ENCODE measurements at regions not wholly inside any gene's neighbourhood (a gene's known extent, or its start where the extent isn't known, plus 50 kb on each side); places are given as distances from the start of the nearest gene placed in this dataset.

GRCh38 chr3:10721101-10721500 lies 94.9 kb upstream of the SLC6A11 start (continued):
- TF ChIP-seq FUBP1 (CRISPR knock-in tag; IDR thresholded peaks at IDR 0.05; ENCODE audit: borderline replicate concordance) (no peak), MBNL3 (CRISPR knock-in tag; conservative IDR thresholded peaks at IDR 0.05) (no peak), CREBL2 (CRISPR knock-in tag; IDR thresholded peaks at IDR 0.05; ENCODE audit: borderline replicate concordance) (no peak), ZNF570 (CRISPR knock-in tag; IDR thresholded peaks at IDR 0.05; ENCODE audit: borderline replicate concordance) (no peak)

- Histone ChIP-seq H2AFZ (ENCODE audit: low read length) (no peak overlapping the region), H3K79me2 (ENCODE audit: insufficient read depth, low read length) (no peaks in the 10 kb centered on the region), H3K27me3 (ENCODE audit: control insufficient read depth in 1 of 2, insufficient read depth in 2 of 2, low read length in 2 of 2) (peaks cover 2 to 19% of the 10 kb centered on the region in 2 experiments; a peak in 3 of 5 replicates), H3K4me1 (ENCODE audit: insufficient read depth, low read length) (no peaks in the 10 kb centered on the region), H3K4me2 (ENCODE audit: low read depth, low read length) (no peak overlapping the region), H3K9ac (ENCODE audit: insufficient read depth, low read depth, low read length) (no peak overlapping the region), H3K9me3 (ENCODE audit: low read length) (no peaks in the 10 kb centered on the region), H4K20me1 (ENCODE audit: insufficient read depth, low read length) (no peaks in the 10 kb centered on the region), H3K4me3 (replicated peaks in 1 of 3; ENCODE audit: insufficient read depth in 1 of 3, low read depth in 2 of 3, low read length in 3 of 3) (no peak overlapping the region), H3K27ac (ENCODE audit: extremely low read length, insufficient read depth, low read length) (no peak overlapping the region), H3K36me3 (replicated peaks in 1 of 2; ENCODE audit: control insufficient read depth in 1 of 2, insufficient read depth in 2 of 2, low read length in 2 of 2) (no peaks in the 10 kb centered on the region)
- CTCF ChIA-PET (ENCODE audit: low intra/inter-chr PET ratio, low total read pairs): no interaction called here
- POLR2A ChIA-PET: no interaction called here
- no peak for ATAC-seq
- WGBS (ENCODE audit: low lambda C conversion rate): 12% methylated on average over 6 of the region's 6 CpGs
- in situ Hi-C loops (cut with HindIII; ENCODE audit: extremely low pct_ligation_motif_present, low pct_unique_long_range_greater_than_20kb) (no loop called here), intact Hi-C loops (cut with micrococcal nuclease; ENCODE audit: unreplicated experiment) (no loop called here)
- DNase-seq (ENCODE audit: low spot score): no peak
- TF ChIP-seq ZBTB20 (CRISPR knock-in tag; IDR thresholded peaks at IDR 0.05; ENCODE audit: borderline replicate concordance, low read depth) (no peak), EP300 (IDR thresholded peaks at IDR 0.05; ENCODE audit: low read depth in 2 of 2, low read length in 2 of 2) (no peak), EP300 (CRISPR knock-in tag; IDR thresholded peaks at IDR 0.05; ENCODE audit: borderline replicate concordance) (no peak), ZNF430 (CRISPR knock-in tag; IDR thresholded peaks at IDR 0.05) (no peak), ZBED4 (CRISPR knock-in tag; IDR thresholded peaks at IDR 0.05; ENCODE audit: borderline replicate concordance) (no peak), MTF2 (CRISPR knock-in tag; IDR thresholded peaks at IDR 0.05; ENCODE audit: borderline replicate concordance) (no peak)
- no TSS peak for BruUV-seq (replicated peaks)
- FAIRE-seq: no peak
These were observed 93.1 kb upstream of the SLC6A11 start for GRCh38 chr3:10722911-10723310.

Measured in HepG2 (cell line).